ENCODE measurements at regions not wholly inside any gene's neighbourhood (a gene's known extent, or its start where the extent isn't known, plus 50 kb on each side); places are given as distances from the start of the nearest gene placed in this dataset.

GRCh38 chr1:234774971-234775370, 165.0 kb upstream of the IRF2BP2 start:
- Histone ChIP-seq H3K27ac (ENCODE audit: low read depth in 1 of 2, low read length in 2 of 2) (peak overlapping the region; percentile 89 to 99), H3K4me2 (replicated peaks; ENCODE audit: extremely low read depth, low read length, poor library complexity, severe bottlenecking) (no peak overlapping the region), H3K4me3 (replicated peaks in 1 of 3; ENCODE audit: low read depth in 2 of 3, low read length in 3 of 3) (no peak overlapping the region), H3K9ac (ENCODE audit: insufficient read depth, low read length, poor library complexity, severe bottlenecking) (peak overlapping the region; percentile 81), H3K9me3 (replicated peaks in 1 of 2; ENCODE audit: control insufficient read depth in 1 of 2, insufficient read depth in 1 of 2, low read length in 2 of 2) (no peaks in the 10 kb centered on the region), H3K4me1 (ENCODE audit: control insufficient read depth in 1 of 2, insufficient read depth in 2 of 2, low read length in 2 of 2) (peaks cover 91 to 94% of the 10 kb centered on the region in 2 donors), H3K27me3 (ENCODE audit: control insufficient read depth in 2 of 2, insufficient read depth in 2 of 2, low read length in 2 of 2) (no peaks in the 10 kb centered on the region), H2AFZ (ENCODE audit: insufficient read depth, low read depth, low read length, poor library complexity, severe bottlenecking) (no peak overlapping the region), H3K36me3 (replicated peaks in 1 of 2; ENCODE audit: control insufficient read depth in 1 of 2, insufficient read depth in 2 of 2, low read length in 2 of 2) (no peaks in the 10 kb centered on the region), H3K79me2 (ENCODE audit: insufficient read depth, low read length) (peaks cover 11% of the 10 kb centered on the region), H4K20me1 (ENCODE audit: insufficient read depth, low read length) (no peaks in the 10 kb centered on the region)
- WGBS (ENCODE audit: insufficient coverage), result 0% methylated on average over 1 of the region's 2 CpGs
- Mint-ChIP-seq H3K9me3 (no peaks in the 10 kb centered on the region), H3K4me1 (peaks cover 28% of the 10 kb centered on the region), H3K36me3 (peaks cover 2 to 3% of the 10 kb centered on the region in 2 donors), H3K27me3 (ENCODE audit: low read depth in 3 of 3) (no peaks in the 10 kb centered on the region), H3K27ac (no peak overlapping the region), H3K4me3 (peak overlapping the region; percentile 43 to 45)
- no peak for TF ChIP-seq CTCF (IDR thresholded peaks at IDR 0.05)
- DNase-seq, result peak; percentile 89 to 96 (median 95)
- intact Hi-C loops (cut with micrococcal nuclease), result loop anchor here (2.0 to 5.0 kb wide), 5 partner anchors 44 to 202 kb away; no protein-coding TSS in a partner anchor

GRCh38 chr1:234773936-234774677, 164.1 kb upstream of the IRF2BP2 start:
- Histone ChIP-seq H3K4me2 (replicated peaks; ENCODE audit: extremely low read depth, low read length, poor library complexity, severe bottlenecking) (no peak overlapping the region), H3K27ac (ENCODE audit: low read depth in 1 of 2, low read length in 2 of 2) (peak overlapping the region; percentile 89 to 99), H3K9me3 (replicated peaks in 1 of 2; ENCODE audit: control insufficient read depth in 1 of 2, insufficient read depth in 1 of 2, low read length in 2 of 2) (no peaks in the 10 kb centered on the region)

More at GRCh38 chr1:234773936-234774677, 164.1 kb upstream of the IRF2BP2 start:
- WGBS (ENCODE audit: insufficient coverage), result no CpG with 5 or more reads among the region's 4 CpGs
- H2AFZ ChIP-seq (ENCODE audit: insufficient read depth, low read depth, low read length, poor library complexity, severe bottlenecking), result no peak overlapping the region
- H3K9me3 Mint-ChIP-seq, result no peaks in the 10 kb centered on the region
- H3K27me3 Mint-ChIP-seq (ENCODE audit: low read depth in 3 of 3), result no peaks in the 10 kb centered on the region
- no peak overlapping the region for H3K4me3 ChIP-seq (replicated peaks in 1 of 3; ENCODE audit: low read depth in 2 of 3, low read length in 3 of 3)
- H3K36me3 ChIP-seq (replicated peaks in 1 of 2; ENCODE audit: control insufficient read depth in 1 of 2, insufficient read depth in 2 of 2, low read length in 2 of 2), result no peaks in the 10 kb centered on the region
- intact Hi-C loops (cut with micrococcal nuclease), result loop anchor here (2.0 to 5.0 kb wide), 4 partner anchors 43 to 161 kb away; no protein-coding TSS in a partner anchor
- H3K4me1 ChIP-seq (ENCODE audit: control insufficient read depth in 1 of 2, insufficient read depth in 2 of 2, low read length in 2 of 2), result peaks cover 89 to 94% of the 10 kb centered on the region in 2 donors
- H3K27me3 ChIP-seq (ENCODE audit: control insufficient read depth in 2 of 2, insufficient read depth in 2 of 2, low read length in 2 of 2), result no peaks in the 10 kb centered on the region
- DNase-seq, result no peak
- no peak for TF ChIP-seq CTCF (IDR thresholded peaks at IDR 0.05)
- peaks cover 3 to 5% of the 10 kb centered on the region in 2 donors for H3K36me3 Mint-ChIP-seq
- H3K4me3 Mint-ChIP-seq, result no peak overlapping the region
- H4K20me1 ChIP-seq (ENCODE audit: insufficient read depth, low read length), result no peaks in the 10 kb centered on the region
- H3K9ac ChIP-seq (ENCODE audit: insufficient read depth, low read length, poor library complexity, severe bottlenecking), result peak overlapping the region; percentile 81
- H3K79me2 ChIP-seq (ENCODE audit: insufficient read depth, low read length), result peaks cover 7% of the 10 kb centered on the region
- H3K27ac Mint-ChIP-seq, result no peak overlapping the region
- H3K4me1 Mint-ChIP-seq, result peaks cover 35% of the 10 kb centered on the region

All from CD14-positive monocyte (primary cell).